GM18507 (cell line): ENCODE measurements at regions not wholly inside any gene's neighbourhood (a gene's known extent, or its start where the extent isn't known, plus 50 kb on each side); places are given as distances from the start of the nearest gene placed in this dataset.

Experiments used
- DNase-seq: peaks from one replicate; pipeline ENCODE4 v3.0.0; 2011; ENCODE audit warnings: low read depth; ENCODE audit not compliant: insufficient read length; ENCODE audit errors: extremely low spot score
- FAIRE-seq: peaks from 2 replicates; lab custom pipeline; 2011; peaks lifted over from hg19 to GRCh38; lab: Jason Lieb, UNC

- DNase-seq (no peak), FAIRE-seq (peak; percentile 71)
Observed at GRCh38 chr9:109935406-109936087, 155.5 kb downstream of the PALM2AKAP2 start.

- no peak for DNase-seq
- FAIRE-seq = no peak
Observed at GRCh38 chr9:109937861-109938453, 158.0 kb downstream of the PALM2AKAP2 start.

DNA sequence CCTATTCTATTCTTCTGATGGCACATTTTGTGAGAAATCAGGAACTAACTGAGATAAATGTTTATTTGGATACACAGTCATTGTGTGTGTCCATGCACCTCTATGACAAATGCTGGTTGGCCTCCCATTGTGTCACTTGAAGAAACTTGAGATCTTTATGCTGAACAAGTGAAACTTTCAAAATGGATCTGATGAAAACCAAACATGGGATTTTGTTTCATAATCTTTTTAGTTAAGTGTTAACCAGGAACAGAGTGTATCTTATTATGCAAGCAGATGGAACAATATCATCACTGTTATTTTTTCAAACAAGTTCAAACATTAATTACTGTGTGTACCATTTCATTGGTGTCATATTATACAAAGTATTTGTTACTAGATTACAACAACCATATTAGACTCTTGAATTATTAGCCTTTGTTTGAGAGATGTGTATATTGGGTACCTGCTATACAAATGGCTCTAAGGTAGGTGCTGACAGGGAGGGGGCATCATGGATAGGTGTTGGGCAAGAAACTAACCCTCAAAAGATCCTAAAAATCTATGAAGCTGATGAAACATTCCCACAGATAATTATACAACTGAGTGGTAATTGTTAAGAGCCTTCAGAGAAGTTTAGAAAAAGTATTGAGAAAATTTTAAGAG, 159.8 kb downstream of the PALM2AKAP2 start:
- DNase-seq = no peak
- no peak for FAIRE-seq

- peak; percentile 5 for FAIRE-seq
- no peak for DNase-seq
Observed at GRCh38 chr9:109940561-109940960, 160.6 kb downstream of the PALM2AKAP2 start.

DNA sequence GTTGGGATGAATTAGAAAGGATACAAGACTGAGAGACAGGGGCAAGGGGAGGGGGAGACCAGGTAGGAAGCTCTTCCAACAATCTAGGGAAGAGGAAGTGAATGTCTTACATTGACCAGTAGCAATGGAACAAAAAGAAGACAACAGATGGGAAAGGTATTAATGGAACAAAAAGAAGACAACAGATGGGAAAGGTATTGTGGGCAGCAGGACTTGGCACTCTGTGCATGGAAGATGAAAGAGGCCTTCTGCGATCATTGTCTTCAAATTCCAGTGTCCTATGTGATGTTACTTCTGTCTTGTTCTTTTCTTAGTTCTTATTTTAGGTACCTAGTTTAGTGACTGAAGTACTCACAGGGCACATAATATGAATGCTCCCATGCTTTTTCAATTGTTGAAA, 161.8 kb downstream of the PALM2AKAP2 start:
- FAIRE-seq = peak; percentile 26
- DNase-seq = no peak

- FAIRE-seq (no peak), DNase-seq (no peak)
Observed at GRCh38 chr9:109945573-109945972, 165.6 kb downstream of the PALM2AKAP2 start.

DNA sequence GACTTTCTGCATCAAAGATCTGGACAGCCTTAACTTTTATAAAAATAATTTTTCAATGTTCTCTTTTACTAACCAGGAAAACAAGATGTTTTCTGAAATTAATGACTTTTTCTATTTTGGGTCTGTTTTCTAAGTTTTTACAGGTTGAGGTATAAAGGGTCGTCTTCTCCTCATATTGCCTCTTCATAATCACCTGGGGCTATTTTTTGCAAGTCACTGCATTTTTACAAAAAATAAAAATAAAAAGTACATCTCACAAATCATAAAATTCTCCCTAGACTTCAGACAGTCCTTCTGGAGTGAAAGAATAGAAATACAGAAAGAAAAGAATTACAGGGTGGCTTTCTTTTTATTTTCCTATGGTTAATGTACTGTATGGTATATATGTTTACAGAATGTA, 168.5 kb downstream of the PALM2AKAP2 start:
- no peak for FAIRE-seq
- DNase-seq = no peak

GRCh38 chr9:109950710-109951443, 170.9 kb downstream of the PALM2AKAP2 start:
- no peak for DNase-seq
- peak; percentile 65 for FAIRE-seq

DNA sequence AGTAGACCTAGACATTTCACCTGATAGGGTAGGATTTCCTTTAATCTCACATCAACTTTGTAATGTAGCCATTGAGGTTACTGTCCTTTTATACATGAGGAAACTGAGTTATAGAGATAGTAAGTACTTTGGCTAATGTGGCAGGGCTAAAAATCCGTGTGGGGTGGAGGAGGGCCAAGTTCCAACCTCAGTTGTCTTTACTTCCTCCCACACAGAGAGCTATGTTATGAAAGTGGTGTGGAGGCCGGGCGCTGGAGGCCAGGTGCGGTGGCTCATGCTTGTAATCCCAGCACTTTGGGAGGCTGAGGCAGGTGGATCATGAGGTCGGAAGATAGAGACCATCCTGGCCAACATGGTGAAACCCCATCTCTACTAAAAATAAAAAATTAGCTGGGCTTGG, 173.3 kb downstream of the PALM2AKAP2 start:
- no peak for FAIRE-seq
- no peak for DNase-seq

DNA sequence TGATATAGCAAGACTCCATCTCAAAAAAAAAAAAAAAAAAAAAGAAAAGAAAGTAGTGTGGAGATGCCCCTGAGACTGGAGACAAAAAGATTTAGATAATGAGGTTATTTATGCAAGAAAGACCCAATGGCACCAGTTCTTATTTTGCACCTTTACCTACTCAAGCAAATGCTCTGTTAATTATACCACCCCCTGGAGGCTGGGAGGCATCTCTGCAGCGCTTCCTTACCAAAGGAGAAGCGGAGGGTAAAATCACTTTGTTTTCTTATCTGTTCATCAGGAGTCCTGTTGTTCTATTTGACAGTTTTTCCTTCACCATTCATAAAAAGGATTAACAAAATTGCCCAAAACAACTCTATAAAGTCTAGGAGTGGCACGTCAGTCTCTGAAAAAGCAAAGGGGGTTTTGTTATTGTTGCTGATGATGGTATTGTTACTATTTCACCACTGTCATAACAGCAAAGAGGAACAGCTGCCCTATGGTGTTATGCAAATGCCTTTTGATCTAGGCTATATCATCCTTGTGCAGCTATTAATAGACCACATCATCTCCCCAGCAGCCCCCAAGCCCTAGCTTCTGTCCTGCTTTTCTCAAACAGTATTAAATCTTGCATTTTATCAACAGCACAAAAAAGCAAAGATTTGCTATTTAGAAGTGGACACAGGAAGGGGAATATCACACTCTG, 174.0 kb downstream of the PALM2AKAP2 start:
- DNase-seq (no peak), FAIRE-seq (no peak)

DNA sequence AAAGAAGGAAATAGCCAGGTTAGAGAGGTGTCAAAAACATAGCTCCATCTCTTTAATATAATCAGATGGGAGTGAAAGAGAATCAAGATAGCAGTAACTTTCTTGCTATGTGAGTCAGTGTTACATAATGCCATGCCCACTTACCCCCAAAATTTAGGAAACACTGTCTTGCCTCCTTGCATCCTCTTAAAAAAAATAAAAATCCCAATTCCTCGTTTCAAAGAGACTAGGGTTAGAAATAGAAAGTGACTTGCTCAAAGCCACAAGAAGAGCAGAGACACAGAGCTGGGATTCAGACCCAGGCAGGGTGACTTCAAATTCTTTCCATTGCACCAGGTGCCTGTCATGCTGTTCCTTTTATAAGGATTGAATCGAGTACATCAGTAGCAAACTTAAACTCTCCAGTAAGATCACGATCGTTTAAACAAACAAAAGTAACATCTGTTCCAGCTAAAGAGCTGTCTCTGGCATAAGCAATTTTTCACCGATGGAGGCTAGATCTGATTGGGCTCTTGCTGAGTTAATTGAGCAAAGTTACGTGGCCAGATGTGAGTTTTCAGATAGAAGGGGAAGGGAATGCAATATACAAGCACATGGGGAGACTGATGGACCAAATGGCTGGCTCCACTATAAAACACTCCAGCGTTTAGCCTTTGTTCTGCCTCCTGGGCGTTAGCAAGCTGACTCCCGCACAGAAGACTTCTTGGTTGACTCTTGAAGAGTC, 176.9 kb downstream of the PALM2AKAP2 start:
- FAIRE-seq = no peak
- DNase-seq = no peak

GRCh38 chr9:109959679-109960078, 179.7 kb downstream of the PALM2AKAP2 start:
- DNase-seq (no peak), FAIRE-seq (no peak)

DNA sequence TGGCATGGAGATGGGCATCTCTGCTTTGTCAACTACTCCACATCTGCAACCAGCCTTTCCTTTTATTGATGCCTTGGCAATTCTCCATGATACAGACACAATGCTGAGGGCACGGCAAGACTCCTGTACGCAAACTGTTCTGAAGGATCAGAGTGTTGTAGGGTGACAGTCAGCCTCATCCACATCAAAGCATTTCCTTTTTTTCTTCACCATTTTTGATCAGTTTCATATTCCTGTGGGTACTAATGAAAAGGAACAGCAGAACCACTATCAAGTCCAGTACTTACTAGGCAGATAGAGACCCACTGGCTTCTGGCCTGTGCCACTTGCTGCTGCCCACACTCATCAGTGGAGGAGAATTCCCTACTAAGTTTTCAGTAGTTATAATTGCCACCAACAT, 181.6 kb downstream of the PALM2AKAP2 start:
- FAIRE-seq = no peak
- DNase-seq = no peak

GRCh38 chr9:109962215-109962614, 182.2 kb downstream of the PALM2AKAP2 start:
- DNase-seq (no peak), FAIRE-seq (no peak)

GRCh38 chr9:109963079-109963478, 183.1 kb downstream of the PALM2AKAP2 start:
- DNase-seq (no peak), FAIRE-seq (peak; percentile 36)

DNA sequence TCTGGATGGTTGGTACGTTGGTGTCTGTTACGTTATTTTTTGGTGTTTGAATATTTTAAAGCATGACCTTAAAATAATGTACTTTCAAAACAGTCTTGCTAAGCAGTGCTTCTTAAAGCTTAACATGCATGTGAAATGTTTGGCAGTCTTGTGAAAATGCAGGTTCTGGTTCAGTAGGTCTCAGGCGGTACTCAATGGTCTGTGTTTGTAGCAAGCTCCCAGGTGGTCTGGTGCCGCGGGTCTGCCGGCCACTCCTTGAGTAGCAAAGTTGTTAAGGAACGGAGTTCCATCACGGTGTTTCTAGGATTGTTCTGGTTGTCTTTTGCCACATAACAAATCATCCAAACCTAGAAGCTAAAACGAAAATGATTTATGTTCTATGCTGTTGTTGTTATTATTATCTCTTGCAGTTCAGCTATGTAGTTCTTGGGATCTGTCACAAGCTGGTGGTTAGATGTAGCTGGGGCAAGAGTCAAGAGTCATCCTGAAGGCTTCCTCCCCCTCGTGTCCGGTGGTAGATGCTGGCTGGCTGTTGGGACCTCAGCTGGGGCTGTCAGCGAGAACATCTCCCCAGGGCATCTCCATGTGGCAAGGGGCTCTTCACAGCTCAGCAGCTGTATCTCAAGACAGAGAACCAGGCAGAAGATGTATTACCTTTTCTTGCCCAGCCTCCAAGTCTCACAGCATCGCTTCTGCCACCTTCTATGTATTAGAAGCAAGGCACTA, 186.8 kb downstream of the PALM2AKAP2 start:
- FAIRE-seq (no peak), DNase-seq (no peak)

DNA sequence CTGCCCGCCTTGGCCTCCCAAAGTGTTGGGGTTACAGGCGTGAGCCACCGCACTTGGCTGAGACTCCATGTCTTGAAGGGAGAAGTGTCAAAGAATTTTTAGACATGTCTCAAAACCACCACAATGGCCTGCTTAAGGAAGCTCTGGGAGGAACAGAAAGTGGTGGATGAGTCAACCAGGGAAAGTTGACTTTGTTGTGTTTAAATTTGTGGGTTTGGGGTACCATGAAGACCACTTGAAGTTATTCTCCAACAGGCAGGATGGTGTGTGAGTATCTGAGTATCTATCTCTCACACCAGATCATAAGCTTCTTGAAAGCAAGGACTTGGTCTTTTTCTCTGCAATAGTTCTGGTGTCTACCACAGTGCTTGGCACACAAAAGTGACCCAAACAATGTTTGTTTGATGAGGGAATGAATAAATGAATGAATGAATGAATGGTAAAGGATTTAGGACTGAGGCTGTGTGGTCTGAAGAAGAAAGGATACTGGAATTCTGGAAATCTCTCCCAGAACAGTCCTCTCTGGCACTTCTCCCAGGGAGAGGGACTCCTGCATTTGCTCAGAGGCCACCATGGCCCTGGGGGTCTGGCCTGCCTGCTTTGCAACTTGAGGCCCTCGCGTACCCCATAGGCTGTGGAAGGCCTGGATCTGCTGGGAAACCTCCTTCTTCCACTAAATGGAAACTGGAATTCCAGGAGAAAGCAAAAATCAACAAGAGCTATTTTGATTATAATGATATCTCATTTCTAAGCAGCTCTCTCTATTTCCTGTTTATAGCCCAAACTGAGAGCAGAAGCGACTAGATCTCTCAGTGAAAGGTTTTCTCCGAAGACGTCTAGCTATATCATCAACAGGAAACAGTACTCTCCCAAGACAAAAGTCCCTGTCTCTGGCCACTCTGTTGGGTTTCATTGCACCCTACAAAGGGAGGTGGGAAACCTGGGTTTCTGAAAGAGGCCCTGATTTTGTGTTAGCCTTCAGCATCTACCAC, 187.9 kb downstream of the PALM2AKAP2 start:
- FAIRE-seq = peak; percentile 98

More for the DNA sequence above, 187.9 kb downstream of the PALM2AKAP2 start:
- DNase-seq = no peak
